ENCODE measurements at regions not wholly inside any gene's neighbourhood (a gene's known extent, or its start where the extent isn't known, plus 50 kb on each side); places are given as distances from the start of the nearest gene placed in this dataset.

- Histone ChIP-seq H3K36me3 (no peaks in the 10 kb centered on the region), H3K9me3 (replicated peaks in 1 of 11) (no peaks in the 10 kb centered on the region), H3K4me3 (no peak overlapping the region), H3K27ac (no peak overlapping the region), H3K4me2 (no peak overlapping the region), H3K4me1 (no peaks in the 10 kb centered on the region), H4K20me1 (no peaks in the 10 kb centered on the region), H3K27me3 (no peaks in the 10 kb centered on the region), H3K9ac (no peak overlapping the region)
- no peak for TF ChIP-seq Cebpa-rat (IDR thresholded peaks at IDR 0.05)
These were observed 1672.9 kb upstream of the ACO1 start for GRCh38 chr9:30711591-30711990.

- H3K27ac ChIP-seq: no peak overlapping the region
- H3K9me3 ChIP-seq (replicated peaks in 1 of 11): no peaks in the 10 kb centered on the region
- H3K27me3 ChIP-seq: no peaks in the 10 kb centered on the region
- no peak overlapping the region for H3K4me2 ChIP-seq
- H3K4me3 ChIP-seq: no peak overlapping the region
- no peak overlapping the region for H3K9ac ChIP-seq
- no peak for TF ChIP-seq Cebpa-rat (IDR thresholded peaks at IDR 0.05)
- H3K36me3 ChIP-seq: no peaks in the 10 kb centered on the region
- no peaks in the 10 kb centered on the region for H4K20me1 ChIP-seq
- H3K4me1 ChIP-seq: no peaks in the 10 kb centered on the region
These were observed 1671.2 kb upstream of the ACO1 start for GRCh38 chr9:30713243-30713642.

GRCh38 chr9:30714389-30714788 lies 1670.1 kb upstream of the ACO1 start:
- Histone ChIP-seq H3K36me3 (no peaks in the 10 kb centered on the region), H3K27me3 (no peaks in the 10 kb centered on the region), H4K20me1 (no peaks in the 10 kb centered on the region), H3K27ac (no peak overlapping the region), H3K9me3 (replicated peaks in 1 of 11) (no peaks in the 10 kb centered on the region), H3K9ac (no peak overlapping the region), H3K4me2 (no peak overlapping the region), H3K4me3 (no peak overlapping the region), H3K4me1 (no peaks in the 10 kb centered on the region)
- no peak for TF ChIP-seq Cebpa-rat (IDR thresholded peaks at IDR 0.05)

GRCh38 chr9:30718483-30718882 lies 1666.0 kb upstream of the ACO1 start:
- Histone ChIP-seq H3K4me3 (no peak overlapping the region), H3K27ac (no peak overlapping the region), H3K9ac (no peak overlapping the region), H3K27me3 (no peaks in the 10 kb centered on the region), H3K36me3 (no peaks in the 10 kb centered on the region), H3K4me2 (no peak overlapping the region), H4K20me1 (no peaks in the 10 kb centered on the region), H3K9me3 (replicated peaks in 1 of 11) (no peaks in the 10 kb centered on the region), H3K4me1 (no peaks in the 10 kb centered on the region)
- no peak for TF ChIP-seq Cebpa-rat (IDR thresholded peaks at IDR 0.05)

GRCh38 chr9:30722065-30722464 lies 1662.4 kb upstream of the ACO1 start:
- no peak overlapping the region for H3K4me2 ChIP-seq
- no peaks in the 10 kb centered on the region for H3K27me3 ChIP-seq
- no peak for TF ChIP-seq Cebpa-rat (IDR thresholded peaks at IDR 0.05)
- H3K9me3 ChIP-seq (replicated peaks in 1 of 11): no peaks in the 10 kb centered on the region
- no peak overlapping the region for H3K9ac ChIP-seq
- H4K20me1 ChIP-seq: no peaks in the 10 kb centered on the region
- no peak overlapping the region for H3K4me3 ChIP-seq
- H3K27ac ChIP-seq: no peak overlapping the region
- H3K4me1 ChIP-seq: no peaks in the 10 kb centered on the region
- H3K36me3 ChIP-seq: no peaks in the 10 kb centered on the region

- no peak overlapping the region for H3K4me3 ChIP-seq
- H3K9ac ChIP-seq: no peak overlapping the region
- no peaks in the 10 kb centered on the region for H3K9me3 ChIP-seq (replicated peaks in 1 of 11)
- H3K27ac ChIP-seq: no peak overlapping the region
- no peaks in the 10 kb centered on the region for H4K20me1 ChIP-seq
- no peaks in the 10 kb centered on the region for H3K4me1 ChIP-seq
- H3K36me3 ChIP-seq: no peaks in the 10 kb centered on the region
- H3K4me2 ChIP-seq: no peak overlapping the region
- no peak for TF ChIP-seq Cebpa-rat (IDR thresholded peaks at IDR 0.05)
- no peaks in the 10 kb centered on the region for H3K27me3 ChIP-seq
These were observed 1660.8 kb upstream of the ACO1 start for GRCh38 chr9:30723656-30724055.

GRCh38 chr9:30732060-30732459 lies 1652.4 kb upstream of the ACO1 start:
- Histone ChIP-seq H3K4me1 (no peaks in the 10 kb centered on the region), H4K20me1 (no peaks in the 10 kb centered on the region), H3K27me3 (no peaks in the 10 kb centered on the region), H3K4me3 (no peak overlapping the region), H3K9me3 (replicated peaks in 1 of 11) (no peaks in the 10 kb centered on the region), H3K4me2 (no peak overlapping the region), H3K36me3 (no peaks in the 10 kb centered on the region), H3K27ac (no peak overlapping the region), H3K9ac (no peak overlapping the region)
- no peak for TF ChIP-seq Cebpa-rat (IDR thresholded peaks at IDR 0.05)

- H4K20me1 ChIP-seq: no peaks in the 10 kb centered on the region
- no peak for TF ChIP-seq Cebpa-rat (IDR thresholded peaks at IDR 0.05)
- no peak overlapping the region for H3K9ac ChIP-seq
- H3K27ac ChIP-seq: no peak overlapping the region
- H3K4me2 ChIP-seq: no peak overlapping the region
- no peaks in the 10 kb centered on the region for H3K9me3 ChIP-seq (replicated peaks in 1 of 11)
- H3K4me3 ChIP-seq: no peak overlapping the region
- no peaks in the 10 kb centered on the region for H3K36me3 ChIP-seq
- H3K4me1 ChIP-seq: no peaks in the 10 kb centered on the region
- H3K27me3 ChIP-seq: no peaks in the 10 kb centered on the region
These were observed 1639.6 kb upstream of the ACO1 start for GRCh38 chr9:30744871-30745270.

GRCh38 chr9:30746589-30746988 lies 1637.9 kb upstream of the ACO1 start:
- H3K9ac ChIP-seq: no peak overlapping the region
- no peak for TF ChIP-seq Cebpa-rat (IDR thresholded peaks at IDR 0.05)
- H3K9me3 ChIP-seq (replicated peaks in 1 of 11): no peaks in the 10 kb centered on the region
- no peaks in the 10 kb centered on the region for H4K20me1 ChIP-seq
- H3K36me3 ChIP-seq: no peaks in the 10 kb centered on the region
- no peak overlapping the region for H3K27ac ChIP-seq
- H3K4me2 ChIP-seq: no peak overlapping the region
- no peak overlapping the region for H3K4me3 ChIP-seq
- H3K4me1 ChIP-seq: no peaks in the 10 kb centered on the region
- no peaks in the 10 kb centered on the region for H3K27me3 ChIP-seq

- H3K36me3 ChIP-seq: no peaks in the 10 kb centered on the region
- no peak overlapping the region for H3K4me2 ChIP-seq
- no peak overlapping the region for H3K9ac ChIP-seq
- H3K9me3 ChIP-seq (replicated peaks in 1 of 11): peaks cover 0 to 14% (median 0%) of the 10 kb centered on the region in 11 experiments; a peak in 5 of 22 replicates
- no peaks in the 10 kb centered on the region for H3K4me1 ChIP-seq
- no peak for TF ChIP-seq Cebpa-rat (IDR thresholded peaks at IDR 0.05)
- H3K4me3 ChIP-seq: no peak overlapping the region
- H3K27ac ChIP-seq: no peak overlapping the region
- H4K20me1 ChIP-seq: no peaks in the 10 kb centered on the region
- H3K27me3 ChIP-seq: no peaks in the 10 kb centered on the region
These were observed 1626.7 kb upstream of the ACO1 start for GRCh38 chr9:30757723-30758122.
